IMR-90 (cell line): ENCODE measurements at regions not wholly inside any gene's neighbourhood (a gene's known extent, or its start where the extent isn't known, plus 50 kb on each side); places are given as distances from the start of the nearest gene placed in this dataset.

Source experiments
- ATAC-seq: fragments of 200-7000 bp; cut with Tn5 transposase; 2 replicates; pipeline ENCODE4 v1.9.1; 2020; ENCODE audit warnings: low read depth, mild to moderate bottlenecking, moderate library complexity
- BruUV-seq: library from RNA; stranded (reverse); fragments of 400-500 nt; replicated peaks from 2 replicates; lab custom pipeline; 2021; lab: Mats Ljungman, UMichigan
- CTCF ChIA-PET: fragments of 300-600 bp; formaldehyde crosslinking; extraction: SDS; loops from one replicate; lab custom pipeline; 2021; ENCODE audit warnings: antibody characterized with exemption; lab: Yijun Ruan, JAX
- POLR2A ChIA-PET: fragments of 300-600 bp; sonication (Branson Sonifier 250); formaldehyde crosslinking; loops from one replicate; lab custom pipeline; 2022; ENCODE audit warnings: antibody characterized with exemption; ENCODE audit not compliant: unreplicated experiment; lab: Charles Lee
- DNase-seq: peaks from one replicate; pipeline ENCODE4 v3.0.0; 2013
- H2AFZ ChIP-seq: replicated peaks from 2 replicates; pipeline ENCODE3; 2013; ENCODE audit warnings: low read length, mild to moderate bottlenecking; ENCODE audit not compliant: poor library complexity
- H2AK5ac ChIP-seq: 2 replicates; pipeline ENCODE4 v1.6.1; 2013; ENCODE audit warnings: low read depth, low read length, inconsistent platforms
- H2AK9ac ChIP-seq: replicated peaks from 2 replicates; pipeline ENCODE3; 2013; ENCODE audit warnings: mild to moderate bottlenecking, low read depth, low read length, moderate library complexity; ENCODE audit not compliant: poor library complexity
- H2BK120ac ChIP-seq: 2 replicates; pipeline ENCODE4 v1.6.1; 2013; ENCODE audit warnings: low read depth, low read length, inconsistent platforms
- H2BK15ac ChIP-seq: 3 replicates; pipeline ENCODE4 v1.6.1; 2013; ENCODE audit warnings: low read depth, low read length, inconsistent platforms
- H2BK20ac ChIP-seq: 2 replicates; pipeline ENCODE4 v1.6.1; 2013; ENCODE audit warnings: low read depth, mild to moderate bottlenecking, inconsistent platforms, low read length, moderate library complexity
- H2BK5ac ChIP-seq: 2 replicates; pipeline ENCODE4 v1.6.1; 2013; ENCODE audit warnings: mild to moderate bottlenecking, low read depth, low read length, inconsistent platforms; ENCODE audit not compliant: poor library complexity, severe bottlenecking
- H3K14ac ChIP-seq: replicated peaks from 2 replicates; pipeline ENCODE4 v1.6.1; 2013; ENCODE audit warnings: low read depth, low read length, inconsistent platforms
- H3K18ac ChIP-seq: 2 replicates; pipeline ENCODE4 v1.6.1; 2013; ENCODE audit warnings: low read depth, low read length, control low read depth
- H3K23ac ChIP-seq: 2 replicates; pipeline ENCODE4 v1.6.1; 2013; ENCODE audit warnings: low read depth, low read length, inconsistent platforms
- H3K27ac ChIP-seq: 2 replicates; pipeline ENCODE4 v1.5.1; 2013; ENCODE audit warnings: mild to moderate bottlenecking, control low read depth, low read length; ENCODE audit not compliant: insufficient read depth
- H3K27me3 ChIP-seq: 2 replicates; pipeline ENCODE4 v1.6.1; 2013; ENCODE audit warnings: low read length; ENCODE audit not compliant: control insufficient read depth, insufficient read depth
- H3K36me3 ChIP-seq: 2 replicates; pipeline ENCODE4 v1.6.1; 2013; ENCODE audit warnings: low read length, mixed read lengths; ENCODE audit not compliant: control insufficient read depth, insufficient read depth
- H3K4ac ChIP-seq: 2 replicates; pipeline ENCODE4 v1.6.1; 2013; ENCODE audit warnings: low read depth, low read length, inconsistent platforms
- H3K4me1 ChIP-seq: 2 replicates; pipeline ENCODE4 v1.6.1; 2013; ENCODE audit warnings: low read length, mixed read lengths; ENCODE audit not compliant: control insufficient read depth, insufficient read depth
- H3K4me2 ChIP-seq: 2 replicates; pipeline ENCODE4 v1.6.1; 2013; ENCODE audit warnings: low read depth, mild to moderate bottlenecking, control low read depth, low read length, moderate library complexity
- H3K4me3 ChIP-seq: 2 replicates; pipeline ENCODE4 v1.5.1; 2013; ENCODE audit warnings: low read depth, mild to moderate bottlenecking, control low read depth, low read length, moderate library complexity; ENCODE audit not compliant: insufficient read depth
- H3K56ac ChIP-seq: 2 replicates; pipeline ENCODE4 v1.6.1; 2013; ENCODE audit warnings: low read length, inconsistent platforms; ENCODE audit not compliant: insufficient read depth; ENCODE audit errors: extremely low read depth
- H3K79me1 ChIP-seq, 2 experiments: 2 replicates each; pipeline ENCODE4 v1.6.1; 2013; ENCODE audit warnings: low read length in 2 of 2, inconsistent platforms in 1 of 2, low read depth in 1 of 2
- H3K9ac ChIP-seq: 2 replicates; pipeline ENCODE4 v1.6.1; 2013; ENCODE audit warnings: low read depth, low read length, control low read depth
- H3K9me1 ChIP-seq: 2 replicates; pipeline ENCODE4 v1.6.1; 2013; ENCODE audit warnings: low read length, inconsistent platforms; ENCODE audit not compliant: insufficient read depth
- H3K9me3 ChIP-seq: 2 replicates; pipeline ENCODE4 v1.6.1; 2013; ENCODE audit warnings: low read length; ENCODE audit not compliant: control insufficient read depth, insufficient read depth
- H4K20me1 ChIP-seq: 2 replicates; pipeline ENCODE4 v1.6.1; 2013; ENCODE audit warnings: low read length, inconsistent platforms; ENCODE audit not compliant: insufficient read depth
- H4K5ac ChIP-seq: 2 replicates; pipeline ENCODE4 v1.6.1; 2013; ENCODE audit warnings: mild to moderate bottlenecking, low read depth, low read length, control low read depth
- H4K8ac ChIP-seq, 2 experiments: 2 replicates each; pipeline ENCODE4 v1.6.1; 2013; ENCODE audit warnings: low read depth in 2 of 2, low read length in 2 of 2, control low read depth in 1 of 2, inconsistent platforms in 1 of 2
- H4K91ac ChIP-seq: 2 replicates; pipeline ENCODE4 v1.6.1; 2013; ENCODE audit warnings: low read depth, low read length, inconsistent platforms; ENCODE audit not compliant: insufficient read depth
- BHLHE40 ChIP-seq: fragments of 150-350 bp; IDR thresholded peaks from 2 replicates; pipeline ENCODE4 v1.6.1; 2016; ENCODE audit warnings: mild to moderate bottlenecking, low read depth, low read length
- CEBPB ChIP-seq: IDR thresholded peaks from 2 replicates; pipeline ENCODE4 v1.6.1; 2012; ENCODE audit warnings: low read depth, low read length, improper control_type of control experiment
- FOS ChIP-seq: fragments of 150-350 bp; IDR thresholded peaks from 2 replicates; pipeline ENCODE4 v1.6.1; 2016; ENCODE audit warnings: low read depth, low read length
- MAFK ChIP-seq: IDR thresholded peaks from 2 replicates; pipeline ENCODE4 v1.6.1; 2012; ENCODE audit warnings: low read depth, low read length, improper control_type of control experiment
- MAZ ChIP-seq: IDR thresholded peaks from 2 replicates; pipeline ENCODE4 v1.6.1; 2012; ENCODE audit warnings: low read depth, mild to moderate bottlenecking, low read length, improper control_type of control experiment, moderate library complexity, borderline replicate concordance
- NFE2L2 ChIP-seq: fragments of 150-350 bp; IDR thresholded peaks from 2 replicates; pipeline ENCODE4 v1.6.1; 2016; ENCODE audit warnings: low read depth, mild to moderate bottlenecking, low read length
- POLR2A ChIP-seq: IDR thresholded peaks from 2 replicates; pipeline ENCODE4 v1.6.1; 2012; ENCODE audit warnings: mild to moderate bottlenecking, low read depth, low read length
- RAD21 ChIP-seq: IDR thresholded peaks from 2 replicates; pipeline ENCODE4 v1.6.1; 2012; ENCODE audit warnings: low read length, improper control_type of control experiment
- RCOR1 ChIP-seq: IDR thresholded peaks from 2 replicates; pipeline ENCODE4 v1.6.1; 2012; ENCODE audit warnings: mild to moderate bottlenecking, low read length, improper control_type of control experiment; ENCODE audit not compliant: insufficient replicate concordance
- RFX5 ChIP-seq: IDR thresholded peaks from 2 replicates; pipeline ENCODE4 v1.8.0; 2012; ENCODE audit warnings: low read depth, mild to moderate bottlenecking, low read length, moderate library complexity
- WGBS, 2 experiments: methylation state at CpG; one replicate each; pipeline versions ENCODE4 v1.1.5 to v1.1.7; 2013; ENCODE audit warnings: missing lambda C conversion rate in 2 of 2; ENCODE audit not compliant: insufficient read length in 1 of 2; ENCODE audit errors: extremely low coverage in 2 of 2; 5-methylcytosine and 5-hydroxymethylcytosine counted together
- dilution Hi-C: fragments of 300-500 bp; cut with HindIII; formaldehyde crosslinking; loops from one replicate; pipeline ENCODE4 v1.14.3; 2018; ENCODE audit warnings: low sequenced_read_pairs; ENCODE audit not compliant: unreplicated experiment
- in situ Hi-C: fragments of 300-500 bp; cut with MboI; formaldehyde crosslinking; loops from 3 replicates; pipeline ENCODE4 v1.14.3; 2019; ENCODE audit warnings: low sequenced_read_pairs, inconsistent platforms, mixed read lengths
- intact Hi-C: fragments of 100-400 bp; cut with micrococcal nuclease; formaldehyde crosslinking; loops from 2 replicates; pipeline ENCODE4 v1.10.0; 2022
- TF ChIP-seq, protein P1 (sequence below): fragments of 150-350 bp; IDR thresholded peaks from 2 replicates; pipeline ENCODE4 v1.6.1; 2017; ENCODE audit warnings: mild to moderate bottlenecking, antibody characterized with exemption, low read length, low read depth

DNA sequence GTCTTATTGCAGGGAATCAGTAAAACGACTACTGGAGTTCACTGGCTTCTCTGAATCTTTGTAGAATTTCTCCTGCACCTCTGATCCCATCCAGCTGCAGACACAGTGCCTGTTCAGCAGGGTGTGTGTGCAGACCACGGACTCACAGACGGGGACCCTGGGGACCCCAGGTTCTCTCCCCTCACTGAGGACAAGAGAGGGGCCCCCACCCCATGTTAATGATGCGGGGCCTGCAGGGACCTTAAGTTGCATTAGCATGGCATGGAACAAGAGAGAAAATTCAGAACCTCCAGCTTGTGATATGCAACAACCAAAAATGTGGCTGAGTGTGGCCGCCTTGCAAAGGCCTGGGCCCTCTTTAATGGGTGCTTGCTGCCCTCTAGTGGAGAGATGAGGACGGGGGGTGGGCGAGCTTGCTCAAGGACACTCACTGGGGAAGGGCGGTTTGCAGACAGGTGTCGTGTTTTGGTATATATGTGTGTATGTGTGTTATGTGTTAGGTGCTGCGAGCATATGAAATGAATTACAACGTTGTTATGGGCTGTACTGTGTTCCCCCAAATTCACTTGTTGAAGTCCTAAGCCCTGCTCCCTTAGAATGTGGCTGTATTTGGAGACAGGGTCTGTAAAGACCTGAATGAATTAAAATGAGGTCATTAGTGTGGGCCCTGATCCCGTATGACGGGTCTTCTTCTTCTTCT, 84.4 kb upstream of the SEPTIN5 start (continued):
- TF ChIP-seq BHLHE40 (no peak), POLR2A (peak; percentile 46; the same call in 1 of the 2 replicates)

DNA sequence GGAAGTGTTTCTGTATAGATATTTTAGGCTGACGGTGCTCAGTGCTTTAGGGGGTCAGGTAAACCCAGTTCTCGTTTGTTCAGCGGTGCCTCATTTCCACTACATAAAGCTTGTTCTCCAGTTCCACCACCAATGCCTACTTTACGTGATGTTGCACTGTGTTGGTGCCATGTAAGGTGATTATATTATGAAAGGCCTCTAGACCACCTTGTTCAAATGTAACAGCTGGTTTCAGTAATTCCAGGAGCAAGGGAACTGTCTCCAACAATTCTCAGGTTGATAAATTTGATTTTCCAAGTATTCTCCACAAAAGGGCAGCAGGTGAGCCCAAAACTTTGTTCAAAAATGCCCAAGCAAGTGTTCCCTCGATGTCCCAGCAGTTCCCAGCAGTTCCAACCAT, 83.7 kb upstream of the SEPTIN5 start:
- ATAC-seq, result no peak
- WGBS, 2 experiments, result no CpG with 5 or more reads among the region's 5 CpGs

More for the DNA sequence above, 83.7 kb upstream of the SEPTIN5 start:
- H3K27me3 ChIP-seq, result peaks cover 29% of the 10 kb centered on the region
- ChIA-PET CTCF (interaction anchor here (0.6 to 2.7 kb wide), 9 partner anchors 10 to 345 kb away, joined by 3 to 14 read pairs (median 3); no protein-coding TSS in a partner anchor), POLR2A (no interaction called here)
- H3K4me2 ChIP-seq, result no peak overlapping the region
- dilution Hi-C loops (no loop called here), in situ Hi-C loops (no loop called here), intact Hi-C loops (loop anchor here (1.0 to 5.0 kb wide), 5 partner anchors 134 to 486 kb away; partner anchors contain the start of genes CDC45, ESS2 and UFD1)
- no peak overlapping the region for H2AK5ac ChIP-seq
- 0 out of 2 replicates have a peak, but pooled peaks cover 3% of the 10 kb centered on the region for H4K20me1 ChIP-seq
- no peaks in the 10 kb centered on the region for H3K9me3 ChIP-seq
- no peak overlapping the region for H4K91ac ChIP-seq
- no peak overlapping the region for H3K23ac ChIP-seq
- H2BK20ac ChIP-seq, result no peak overlapping the region
- TF ChIP-seq MAZ (no peak), NFE2L2 (no peak), RFX5 (no peak), FOS (no peak), RAD21 (no peak), POLR2A (no peak), MAFK (no peak), CEBPB (no peak), RCOR1 (no peak), BHLHE40 (no peak)
- TF ChIP-seq, protein P1, sequence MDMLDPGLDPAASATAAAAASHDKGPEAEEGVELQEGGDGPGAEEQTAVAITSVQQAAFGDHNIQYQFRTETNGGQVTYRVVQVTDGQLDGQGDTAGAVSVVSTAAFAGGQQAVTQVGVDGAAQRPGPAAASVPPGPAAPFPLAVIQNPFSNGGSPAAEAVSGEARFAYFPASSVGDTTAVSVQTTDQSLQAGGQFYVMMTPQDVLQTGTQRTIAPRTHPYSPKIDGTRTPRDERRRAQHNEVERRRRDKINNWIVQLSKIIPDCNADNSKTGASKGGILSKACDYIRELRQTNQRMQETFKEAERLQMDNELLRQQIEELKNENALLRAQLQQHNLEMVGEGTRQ, result no peak
- no peak overlapping the region for H2BK120ac ChIP-seq
- H3K9me1 ChIP-seq, result no peaks in the 10 kb centered on the region
- H3K56ac ChIP-seq, result no peak overlapping the region
- H4K5ac ChIP-seq, result no peak overlapping the region
- no peak overlapping the region for H3K4ac ChIP-seq
- no peak overlapping the region for H2BK5ac ChIP-seq
- H3K36me3 ChIP-seq, result no peaks in the 10 kb centered on the region
- H3K4me3 ChIP-seq, result no peak overlapping the region
- no peak overlapping the region for H3K9ac ChIP-seq
- H2AFZ ChIP-seq, result no peak overlapping the region
- H2BK15ac ChIP-seq, result no peak overlapping the region
- H3K4me1 ChIP-seq, result no peaks in the 10 kb centered on the region
- H3K14ac ChIP-seq, result no peak overlapping the region
- no peak for DNase-seq
- H3K18ac ChIP-seq, result no peak overlapping the region
- H4K8ac ChIP-seq, result no peak overlapping the region
- H3K79me1 ChIP-seq, result no peaks in the 10 kb centered on the region
- BruUV-seq, result no TSS peak
- no peak overlapping the region for H3K27ac ChIP-seq
- no peak overlapping the region for H2AK9ac ChIP-seq
